Stimulated activated CD8-positive, alpha-beta memory T cell treated with anti-CD3 and anti-CD28 coated beads, Interleukin-2, amount 100 ng/mL, for 1 hour (primary cell): ENCODE measurements at regions not wholly inside any gene's neighbourhood (a gene's known extent, or its start where the extent isn't known, plus 50 kb on each side); places are given as distances from the start of the nearest gene placed in this dataset.

Source experiments
- DNase-seq, 2 donors: peaks; one replicate each; pipeline ENCODE4 v3.0.0-alpha.2; 2020; ENCODE audit warnings: low read depth in 2 of 2

- no peak for DNase-seq
Observed at GRCh38 chr5:167804512-167805220, 486.8 kb upstream of the WWC1 start.

- DNase-seq = no peak
Observed at GRCh38 chr5:167810573-167810972, 480.9 kb upstream of the WWC1 start.

- DNase-seq = no peak
Observed at GRCh38 chr5:167812871-167813270, 478.6 kb upstream of the WWC1 start.

- no peak for DNase-seq
Observed at GRCh38 chr5:167813389-167813788, 478.1 kb upstream of the WWC1 start.

GRCh38 chr5:167814040-167814439 is 477.4 kb upstream of the WWC1 start:
- no peak for DNase-seq

- DNase-seq = no peak
Observed at GRCh38 chr5:167814828-167815227, 476.6 kb upstream of the WWC1 start.

GRCh38 chr5:167816354-167816753 is 475.1 kb upstream of the WWC1 start:
- no peak for DNase-seq

GRCh38 chr5:167816864-167817263 is 474.6 kb upstream of the WWC1 start:
- DNase-seq = no peak

GRCh38 chr5:167819406-167819805 is 472.0 kb upstream of the WWC1 start:
- DNase-seq = no peak

GRCh38 chr5:167820101-167820990 is 471.1 kb upstream of the WWC1 start:
- DNase-seq = no peak

GRCh38 chr5:167821151-167821550 is 470.3 kb upstream of the WWC1 start:
- no peak for DNase-seq

GRCh38 chr5:167821669-167822068 is 469.8 kb upstream of the WWC1 start:
- no peak for DNase-seq

- DNase-seq = no peak
Observed at GRCh38 chr5:167822241-167822640, 469.2 kb upstream of the WWC1 start.

GRCh38 chr5:167823405-167823804 is 468.0 kb upstream of the WWC1 start:
- no peak for DNase-seq

GRCh38 chr5:167827766-167828165 is 463.7 kb upstream of the WWC1 start:
- DNase-seq = no peak

- no peak for DNase-seq
Observed at GRCh38 chr5:167831754-167832504, 459.5 kb upstream of the WWC1 start.

- no peak for DNase-seq
Observed at GRCh38 chr5:167832609-167833008, 458.8 kb upstream of the WWC1 start.

- no peak for DNase-seq
Observed at GRCh38 chr5:167833456-167833855, 458.0 kb upstream of the WWC1 start.

- DNase-seq = no peak
Observed at GRCh38 chr5:167835146-167835545, 456.3 kb upstream of the WWC1 start.

- no peak for DNase-seq
Observed at GRCh38 chr5:167837127-167837526, 454.3 kb upstream of the WWC1 start.

- no peak for DNase-seq
Observed at GRCh38 chr5:167839065-167839464, 452.4 kb upstream of the WWC1 start.

GRCh38 chr5:167840527-167841130 is 450.8 kb upstream of the WWC1 start:
- no peak for DNase-seq
